MCF 10A (cell line): ENCODE measurements at regions not wholly inside any gene's neighbourhood (a gene's known extent, or its start where the extent isn't known, plus 50 kb on each side); places are given as distances from the start of the nearest gene placed in this dataset.

ENCODE experiments used
- BruUV-seq: library from RNA; stranded (reverse); fragments of 400-500 nt; replicated peaks from 2 replicates; lab custom pipeline; 2021; lab: Mats Ljungman, UMichigan
- CTCF ChIA-PET: fragments of 300-600 bp; sonication (Branson Sonifier 250); formaldehyde crosslinking; extraction: SDS; loops from one replicate; lab custom pipeline; 2021; ENCODE audit warnings: antibody characterized with exemption, inconsistent platforms; lab: Yijun Ruan, JAX
- POLR2A ChIA-PET: fragments of 300-600, 350-650 bp; sonication (Branson Sonifier 250); formaldehyde crosslinking; extraction: SDS; loops from one replicate; lab custom pipeline; 2020; ENCODE audit warnings: antibody characterized with exemption, inconsistent platforms; lab: Yijun Ruan, JAX
- DNase-seq: peaks from one replicate; pipeline ENCODE4 v3.0.0-alpha.2; 2018; ENCODE audit not compliant: unreplicated experiment
- H3K27ac Mint-ChIP-seq: one replicate; pipeline ENCODE4 v1.8.0; 2022; ENCODE audit warnings: mild to moderate bottlenecking, low read depth, mixed read lengths; ENCODE audit not compliant: unreplicated experiment
- H3K27me3 Mint-ChIP-seq: one replicate; pipeline ENCODE4 v1.8.0; 2022; ENCODE audit warnings: mixed read lengths; ENCODE audit not compliant: insufficient read depth, unreplicated experiment
- H3K36me3 Mint-ChIP-seq: one replicate; pipeline ENCODE4 v1.8.0; 2022; ENCODE audit warnings: mild to moderate bottlenecking, moderate library complexity, mixed read lengths; ENCODE audit not compliant: insufficient read depth, unreplicated experiment
- H3K4me1 Mint-ChIP-seq: one replicate; pipeline ENCODE4 v1.8.0; 2022; ENCODE audit warnings: mixed read lengths; ENCODE audit not compliant: insufficient read depth, unreplicated experiment
- H3K4me3 Mint-ChIP-seq: one replicate; pipeline ENCODE4 v1.8.0; 2022; ENCODE audit warnings: mild to moderate bottlenecking, moderate library complexity, mixed read lengths; ENCODE audit not compliant: unreplicated experiment
- H3K9me3 Mint-ChIP-seq: one replicate; pipeline ENCODE4 v1.8.0; 2022; ENCODE audit warnings: mixed read lengths; ENCODE audit not compliant: unreplicated experiment
- CTCF ChIP-seq: fragments of 200-600 bp; IDR thresholded peaks from one replicate; pipeline ENCODE4 v1.8.0; 2022; ENCODE audit warnings: antibody characterized with exemption, mild to moderate bottlenecking; ENCODE audit not compliant: unreplicated experiment
- intact Hi-C: fragments of 100-400 bp; cut with micrococcal nuclease; formaldehyde crosslinking; loops from 2 replicates; pipeline ENCODE4 v1.14.1; 2022

GRCh38 chr3:109553591-109554371, 216.4 kb upstream of the DPPA4 start:
- Mint-ChIP-seq H3K27ac (no peak overlapping the region), H3K9me3 (no peaks in the 10 kb centered on the region), H3K4me1 (no peaks in the 10 kb centered on the region), H3K4me3 (no peak overlapping the region), H3K27me3 (no peaks in the 10 kb centered on the region), H3K36me3 (no peaks in the 10 kb centered on the region)
- BruUV-seq: no TSS peak
- intact Hi-C loops: no loop called here
- POLR2A ChIA-PET: interaction anchor here (0.6 kb wide), 1 partner anchor 32 kb away, joined by 3 read pairs; no protein-coding TSS in a partner anchor
- peak; percentile 16 for DNase-seq
- no peak for TF ChIP-seq CTCF
- CTCF ChIA-PET: interaction anchor here (0.6 to 1.6 kb wide), 10 partner anchors 14 to 1789 kb away, joined by 3 to 6 read pairs (median 3); no protein-coding TSS in a partner anchor

GRCh38 chr3:109559389-109559788, 222.0 kb upstream of the DPPA4 start:
- no peaks in the 10 kb centered on the region for H3K9me3 Mint-ChIP-seq
- no peak for TF ChIP-seq CTCF
- no peaks in the 10 kb centered on the region for H3K27me3 Mint-ChIP-seq
- ChIA-PET CTCF (interaction anchor here (0.6 kb wide), 1 partner anchor 175 kb away, joined by 3 read pairs; no protein-coding TSS in a partner anchor), POLR2A (interaction anchor here (1.3 kb wide), 1 partner anchor 9 kb away, joined by 3 read pairs; no protein-coding TSS in a partner anchor)
- no peak for DNase-seq
- intact Hi-C loops: no loop called here
- H3K4me1 Mint-ChIP-seq: no peaks in the 10 kb centered on the region
- no peaks in the 10 kb centered on the region for H3K36me3 Mint-ChIP-seq
- no peak overlapping the region for H3K4me3 Mint-ChIP-seq
- no peak overlapping the region for H3K27ac Mint-ChIP-seq
- BruUV-seq: no TSS peak

GRCh38 chr3:109563149-109563548, 225.8 kb upstream of the DPPA4 start:
- Mint-ChIP-seq H3K27ac (no peak overlapping the region), H3K4me1 (no peaks in the 10 kb centered on the region), H3K36me3 (no peaks in the 10 kb centered on the region), H3K4me3 (no peak overlapping the region), H3K9me3 (peaks cover 7% of the 10 kb centered on the region), H3K27me3 (no peaks in the 10 kb centered on the region)
- no peak for DNase-seq
- no peak for TF ChIP-seq CTCF
- BruUV-seq: no TSS peak
- CTCF ChIA-PET: no interaction called here
- POLR2A ChIA-PET: no interaction called here
- intact Hi-C loops: no loop called here

- Mint-ChIP-seq H3K4me1 (no peaks in the 10 kb centered on the region), H3K36me3 (no peaks in the 10 kb centered on the region), H3K27ac (no peak overlapping the region), H3K4me3 (no peak overlapping the region), H3K27me3 (no peaks in the 10 kb centered on the region), H3K9me3 (peaks cover 7% of the 10 kb centered on the region)
- no TSS peak for BruUV-seq
- no peak for TF ChIP-seq CTCF
- no peak for DNase-seq
- intact Hi-C loops: no loop called here
- POLR2A ChIA-PET: no interaction called here
- CTCF ChIA-PET: interaction anchor here (1.0 kb wide), 1 partner anchor 24 kb away, joined by 7 read pairs; no protein-coding TSS in a partner anchor
Observed at GRCh38 chr3:109569135-109569846, 231.9 kb upstream of the DPPA4 start.
